Keratinocyte (primary cell): ENCODE measurements at regions not wholly inside any gene's neighbourhood (a gene's known extent, or its start where the extent isn't known, plus 50 kb on each side); places are given as distances from the start of the nearest gene placed in this dataset.

Source experiments
- DNase-seq: peaks from one replicate; pipeline ENCODE4 v3.0.0-alpha.2; 2011; ENCODE audit warnings: low read depth, missing footprints, low spot score
- FAIRE-seq: peaks from 2 replicates; lab custom pipeline; 2011; peaks lifted over from hg19 to GRCh38; lab: Jason Lieb, UNC
- H2AFZ ChIP-seq: 2 replicates; pipeline ENCODE4 v1.6.0; 2012; ENCODE audit warnings: low read length, control low read depth, inconsistent platforms; ENCODE audit not compliant: control insufficient read depth
- H3K27ac ChIP-seq: 2 replicates; pipeline ENCODE4 v1.5.1; 2011; ENCODE audit warnings: low read length; ENCODE audit not compliant: control insufficient read depth, insufficient read depth
- H3K27me3 ChIP-seq: 3 replicates; pipeline ENCODE4 v1.6.0; 2011; ENCODE audit warnings: low read length; ENCODE audit not compliant: control insufficient read depth, insufficient read depth; ENCODE audit errors: extremely low read depth
- H3K36me3 ChIP-seq, 2 experiments: 2 replicates in 1 of 2; 3 replicates in 1 of 2; pipeline ENCODE4 v1.5.1; 2011; ENCODE audit warnings: low read length in 2 of 2, mild to moderate bottlenecking in 1 of 2; ENCODE audit not compliant: control insufficient read depth in 2 of 2, insufficient read depth in 2 of 2; ENCODE audit errors: extremely low read depth in 1 of 2
- H3K4me1 ChIP-seq: 3 replicates; pipeline ENCODE4 v1.5.1; 2011; ENCODE audit warnings: low read length; ENCODE audit not compliant: control insufficient read depth, insufficient read depth; ENCODE audit errors: extremely low read depth
- H3K4me2 ChIP-seq: 3 replicates; pipeline ENCODE4 v1.6.0; 2011; ENCODE audit warnings: low read depth, low read length; ENCODE audit not compliant: control insufficient read depth, insufficient read depth; ENCODE audit errors: extremely low read depth
- H3K4me3 ChIP-seq, 3 experiments: fragments of 200-600 bp in 1 of 3; sonication (generic) in 1 of 3; 2 replicates in 2 of 3; 3 replicates in 1 of 3; pipeline ENCODE4 v1.5.1; 2011 to 2016; ENCODE audit warnings: low read length in 3 of 3, mild to moderate bottlenecking in 3 of 3, control low read depth in 2 of 3, inconsistent platforms in 1 of 3, low read depth in 1 of 3, mixed read lengths in 1 of 3, mixed run types in 1 of 3, moderate library complexity in 1 of 3; ENCODE audit not compliant: control insufficient read depth in 2 of 3, insufficient read depth in 2 of 3; ENCODE audit errors: extremely low read depth in 1 of 3
- H3K79me2 ChIP-seq: 2 replicates; pipeline ENCODE4 v1.6.0; 2012; ENCODE audit warnings: low read length; ENCODE audit not compliant: control insufficient read depth, insufficient read depth
- H3K9ac ChIP-seq: 3 replicates; pipeline ENCODE4 v1.6.0; 2011; ENCODE audit warnings: low read length; ENCODE audit not compliant: control insufficient read depth, insufficient read depth; ENCODE audit errors: extremely low read depth
- H3K9me1 ChIP-seq: 3 replicates; pipeline ENCODE4 v1.6.0; 2011; ENCODE audit warnings: low read length; ENCODE audit not compliant: control insufficient read depth, insufficient read depth; ENCODE audit errors: extremely low read depth
- H3K9me3 ChIP-seq: 2 replicates; pipeline ENCODE4 v1.5.1; 2012; ENCODE audit warnings: low read depth, low read length; ENCODE audit not compliant: control insufficient read depth
- H4K20me1 ChIP-seq: 3 replicates; pipeline ENCODE4 v1.6.0; 2011; ENCODE audit warnings: low read length; ENCODE audit not compliant: control insufficient read depth, insufficient read depth; ENCODE audit errors: extremely low read depth
- EZH2 ChIP-seq: IDR thresholded peaks from one replicate; pipeline ENCODE4 v1.6.1; 2012; ENCODE audit warnings: inconsistent platforms, mild to moderate bottlenecking, low read length, moderate library complexity
- dilution Hi-C: fragments of 300-500 bp; cut with MboI; formaldehyde crosslinking; loops from one replicate; pipeline ENCODE4 v1.7.0; 2020; ENCODE audit warnings: low sequenced_read_pairs; ENCODE audit not compliant: extremely low pct_ligation_motif_present
- TF ChIP-seq, protein P1 (sequence below), 3 experiments: IDR thresholded peaks in 1 of 3; conservative IDR thresholded peaks in 1 of 3; optimal IDR thresholded peaks in 1 of 3; 2 replicates in 2 of 3; 3 replicates in 1 of 3; pipeline versions ENCODE3 to v1.5.1; 2011; ENCODE audit warnings: low read length in 3 of 3, mild to moderate bottlenecking in 3 of 3, moderate library complexity in 2 of 3, control low read depth in 1 of 3, inconsistent platforms in 1 of 3; ENCODE audit not compliant: insufficient read depth in 2 of 3; ENCODE audit errors: extremely low read depth in 1 of 3

DNA sequence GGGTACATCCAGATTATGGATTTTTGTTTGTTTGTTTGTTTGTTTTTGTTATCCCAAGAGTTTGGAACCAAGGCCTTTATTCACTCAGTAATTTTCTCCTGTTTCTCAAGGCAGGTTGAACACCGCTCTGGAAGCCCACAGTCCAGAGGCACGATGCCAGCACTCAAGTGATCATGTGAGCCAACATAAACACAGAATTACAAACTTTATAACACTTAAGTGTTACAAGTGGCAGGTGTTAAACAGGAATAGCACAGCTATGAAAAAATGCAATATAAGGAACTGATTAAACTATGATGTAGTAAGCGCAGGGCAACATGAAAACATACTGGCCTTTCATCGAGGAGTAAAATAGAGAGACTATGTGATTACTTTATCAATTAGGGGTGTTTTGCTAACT, 1885.8 kb upstream of the SEL1L start:
- dilution Hi-C loops: no loop called here
- H4K20me1 ChIP-seq: no peaks in the 10 kb centered on the region
- TF ChIP-seq EZH2: no peak
- TF ChIP-seq, protein P1, sequence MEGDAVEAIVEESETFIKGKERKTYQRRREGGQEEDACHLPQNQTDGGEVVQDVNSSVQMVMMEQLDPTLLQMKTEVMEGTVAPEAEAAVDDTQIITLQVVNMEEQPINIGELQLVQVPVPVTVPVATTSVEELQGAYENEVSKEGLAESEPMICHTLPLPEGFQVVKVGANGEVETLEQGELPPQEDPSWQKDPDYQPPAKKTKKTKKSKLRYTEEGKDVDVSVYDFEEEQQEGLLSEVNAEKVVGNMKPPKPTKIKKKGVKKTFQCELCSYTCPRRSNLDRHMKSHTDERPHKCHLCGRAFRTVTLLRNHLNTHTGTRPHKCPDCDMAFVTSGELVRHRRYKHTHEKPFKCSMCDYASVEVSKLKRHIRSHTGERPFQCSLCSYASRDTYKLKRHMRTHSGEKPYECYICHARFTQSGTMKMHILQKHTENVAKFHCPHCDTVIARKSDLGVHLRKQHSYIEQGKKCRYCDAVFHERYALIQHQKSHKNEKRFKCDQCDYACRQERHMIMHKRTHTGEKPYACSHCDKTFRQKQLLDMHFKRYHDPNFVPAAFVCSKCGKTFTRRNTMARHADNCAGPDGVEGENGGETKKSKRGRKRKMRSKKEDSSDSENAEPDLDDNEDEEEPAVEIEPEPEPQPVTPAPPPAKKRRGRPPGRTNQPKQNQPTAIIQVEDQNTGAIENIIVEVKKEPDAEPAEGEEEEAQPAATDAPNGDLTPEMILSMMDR (optimal IDR thresholded peaks at IDR 0.05 in 1 of 3, IDR thresholded peaks at IDR 0.05 in 1 of 3, conservative IDR thresholded peaks at IDR 0.05 in 1 of 3; ENCODE audit: extremely low read depth in 1 of 3, insufficient read depth in 2 of 3, low read length in 3 of 3): no peak
- H3K9ac ChIP-seq: no peak overlapping the region
- H3K27me3 ChIP-seq: no peaks in the 10 kb centered on the region
- no peaks in the 10 kb centered on the region for H3K79me2 ChIP-seq
- no peak for FAIRE-seq
- no peak overlapping the region for H3K4me2 ChIP-seq
- H2AFZ ChIP-seq: no peak overlapping the region
- no peaks in the 10 kb centered on the region for H3K36me3 ChIP-seq
- no peaks in the 10 kb centered on the region for H3K4me1 ChIP-seq
- H3K9me1 ChIP-seq: no peaks in the 10 kb centered on the region
- H3K9me3 ChIP-seq: no peaks in the 10 kb centered on the region
- H3K27ac ChIP-seq: no peak overlapping the region
- H3K4me3 ChIP-seq: no peak overlapping the region
- no peak for DNase-seq

DNA sequence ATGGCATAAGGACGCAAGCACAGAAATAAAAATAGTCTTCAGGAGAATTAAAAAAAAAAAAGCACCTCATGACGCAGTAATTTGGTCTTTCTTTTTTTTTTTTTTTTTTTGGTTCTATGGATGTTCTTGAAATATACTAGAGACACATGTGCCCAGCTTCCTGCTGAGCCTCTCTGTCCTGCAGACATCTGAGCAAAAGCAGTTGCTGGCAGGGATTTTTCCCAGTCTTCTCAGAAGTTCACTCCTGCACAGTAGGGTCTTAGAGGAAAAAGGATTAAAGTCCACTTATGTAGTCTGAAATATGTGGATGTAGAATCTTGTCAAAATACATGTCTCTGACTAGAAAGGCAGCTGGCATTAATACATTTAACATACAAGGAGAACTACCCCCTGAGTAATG, 1888.1 kb upstream of the SEL1L start:
- DNase-seq: no peak
- TF ChIP-seq, protein P1 (optimal IDR thresholded peaks at IDR 0.05 in 1 of 3, IDR thresholded peaks at IDR 0.05 in 1 of 3, conservative IDR thresholded peaks at IDR 0.05 in 1 of 3; ENCODE audit: extremely low read depth in 1 of 3, insufficient read depth in 2 of 3, low read length in 3 of 3): no peak
- TF ChIP-seq EZH2: no peak
- H3K4me3 ChIP-seq: no peak overlapping the region
- H3K4me1 ChIP-seq: peaks cover 14% of the 10 kb centered on the region
- dilution Hi-C loops: no loop called here
- H3K9me1 ChIP-seq: no peaks in the 10 kb centered on the region
- no peaks in the 10 kb centered on the region for H3K9me3 ChIP-seq
- no peak overlapping the region for H2AFZ ChIP-seq
- H3K9ac ChIP-seq: no peak overlapping the region
- H4K20me1 ChIP-seq: no peaks in the 10 kb centered on the region
- no peaks in the 10 kb centered on the region for H3K79me2 ChIP-seq
- no peaks in the 10 kb centered on the region for H3K36me3 ChIP-seq
- no peak for FAIRE-seq
- H3K27ac ChIP-seq: no peak overlapping the region
- H3K4me2 ChIP-seq: no peak overlapping the region
- H3K27me3 ChIP-seq: no peaks in the 10 kb centered on the region
